Right atrium auricular region (tissue), 2 donors: ENCODE measurements at regions not wholly inside any gene's neighbourhood (a gene's known extent, or its start where the extent isn't known, plus 50 kb on each side); places are given as distances from the start of the nearest gene placed in this dataset.
"Not testable (repeated sequence)": the region's sequence is repeated elsewhere in the genome, so short reads cannot be mapped to it uniquely, and the experiment has no call there.

Source experiments
- DNase-seq: peaks from one replicate; pipeline ENCODE4 v3.0.0-alpha.2; 2019; ENCODE audit warnings: low spot score
- H3K27ac ChIP-seq, 2 donors: fragments of 200-600 bp; sonication (generic); 1 replicate in 1 of 2; 2 replicates in 1 of 2; pipeline ENCODE4 v1.5.1; 2016 to 2019
- H3K27me3 ChIP-seq, 2 donors: fragments of 200-600 bp; sonication (generic); one replicate each; pipeline versions ENCODE4 v1.5.1 to v1.6.0; 2017 to 2019
- H3K36me3 ChIP-seq: fragments of 200-600 bp; sonication (generic); one replicate; pipeline ENCODE4 v1.5.1; 2016
- H3K4me1 ChIP-seq, 2 donors: fragments of 200-600 bp; sonication (generic); one replicate each; pipeline versions ENCODE4 v1.5.1 to v1.6.0; 2017 to 2019
- H3K4me3 ChIP-seq, 2 donors: fragments of 200-600 bp; sonication (generic); 1 replicate in 1 of 2; 2 replicates in 1 of 2; pipeline ENCODE4 v1.5.1; 2017 to 2019; ENCODE audit warnings: mild to moderate bottlenecking in 1 of 2, moderate library complexity in 1 of 2
- H3K9me3 ChIP-seq, 2 donors: fragments of 200-600 bp; sonication (generic); one replicate each; pipeline ENCODE4 v1.5.1; 2019
- TF ChIP-seq, protein P1 (sequence below), 2 donors: fragments of 200-600 bp; sonication (generic); IDR thresholded peaks; one replicate each; pipeline ENCODE4 v1.5.1; 2019; ENCODE audit warnings: antibody characterized with exemption in 2 of 2

DNA sequence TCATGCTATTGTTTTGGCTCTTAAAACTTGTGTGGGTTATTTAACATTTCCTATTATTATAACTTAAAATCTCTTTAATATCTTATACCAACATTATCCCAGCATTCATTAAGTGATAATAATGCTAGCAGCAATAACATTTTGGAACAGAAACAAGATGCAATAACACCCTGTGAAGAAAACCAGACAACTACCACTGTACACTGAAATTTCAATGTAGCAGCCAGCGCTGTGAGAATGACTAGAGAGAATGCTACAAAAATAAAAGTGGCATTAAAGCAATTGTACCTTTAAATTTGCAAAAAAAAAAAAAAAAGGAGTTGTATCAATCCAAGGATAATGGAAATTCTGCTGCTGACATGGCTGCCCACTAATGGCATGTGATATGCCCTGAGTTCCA is 269.9 kb downstream of the TTC32 start:
- TF ChIP-seq, protein P1, sequence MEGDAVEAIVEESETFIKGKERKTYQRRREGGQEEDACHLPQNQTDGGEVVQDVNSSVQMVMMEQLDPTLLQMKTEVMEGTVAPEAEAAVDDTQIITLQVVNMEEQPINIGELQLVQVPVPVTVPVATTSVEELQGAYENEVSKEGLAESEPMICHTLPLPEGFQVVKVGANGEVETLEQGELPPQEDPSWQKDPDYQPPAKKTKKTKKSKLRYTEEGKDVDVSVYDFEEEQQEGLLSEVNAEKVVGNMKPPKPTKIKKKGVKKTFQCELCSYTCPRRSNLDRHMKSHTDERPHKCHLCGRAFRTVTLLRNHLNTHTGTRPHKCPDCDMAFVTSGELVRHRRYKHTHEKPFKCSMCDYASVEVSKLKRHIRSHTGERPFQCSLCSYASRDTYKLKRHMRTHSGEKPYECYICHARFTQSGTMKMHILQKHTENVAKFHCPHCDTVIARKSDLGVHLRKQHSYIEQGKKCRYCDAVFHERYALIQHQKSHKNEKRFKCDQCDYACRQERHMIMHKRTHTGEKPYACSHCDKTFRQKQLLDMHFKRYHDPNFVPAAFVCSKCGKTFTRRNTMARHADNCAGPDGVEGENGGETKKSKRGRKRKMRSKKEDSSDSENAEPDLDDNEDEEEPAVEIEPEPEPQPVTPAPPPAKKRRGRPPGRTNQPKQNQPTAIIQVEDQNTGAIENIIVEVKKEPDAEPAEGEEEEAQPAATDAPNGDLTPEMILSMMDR (IDR thresholded peaks at IDR 0.05): no peak
- Histone ChIP-seq H3K9me3 (peaks cover 0 to 18% of the 10 kb centered on the region in 2 donors), H3K36me3 (no peaks in the 10 kb centered on the region), H3K27me3 (no peaks in the 10 kb centered on the region), H3K4me1 (peaks cover 0 to 11% of the 10 kb centered on the region in 2 donors), H3K27ac (peak overlapping the region in 1 of 2 donors; percentile 32), H3K4me3 (no peak overlapping the region)
- DNase-seq: no peak

DNA sequence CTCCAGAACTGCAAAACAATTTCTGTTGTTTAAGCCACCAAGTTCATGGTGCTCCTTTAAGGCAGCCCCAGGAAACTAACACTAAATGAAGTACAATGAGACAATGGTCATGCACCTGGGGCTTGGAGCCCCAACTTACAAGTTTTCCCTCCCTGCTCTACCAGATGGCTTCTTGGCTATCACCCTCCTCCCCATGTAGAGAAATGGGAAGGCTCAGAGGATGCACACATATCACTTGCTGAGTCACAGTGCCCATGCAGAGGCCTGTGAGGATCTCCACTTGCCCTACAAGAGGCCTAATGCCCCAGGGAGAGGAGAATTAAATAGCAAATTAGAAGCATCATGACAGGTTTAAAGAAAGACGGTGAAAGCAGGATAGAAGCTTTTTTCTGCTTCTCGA is 270.9 kb downstream of the TTC32 start:
- Histone ChIP-seq H3K9me3 (peaks cover 0 to 19% of the 10 kb centered on the region in 2 donors), H3K4me1 (peaks cover 0 to 11% of the 10 kb centered on the region in 2 donors), H3K4me3 (no peak overlapping the region), H3K27me3 (no peaks in the 10 kb centered on the region), H3K27ac (no peak overlapping the region), H3K36me3 (no peaks in the 10 kb centered on the region)
- no peak for DNase-seq
- TF ChIP-seq, protein P1 (IDR thresholded peaks at IDR 0.05): no peak

DNA sequence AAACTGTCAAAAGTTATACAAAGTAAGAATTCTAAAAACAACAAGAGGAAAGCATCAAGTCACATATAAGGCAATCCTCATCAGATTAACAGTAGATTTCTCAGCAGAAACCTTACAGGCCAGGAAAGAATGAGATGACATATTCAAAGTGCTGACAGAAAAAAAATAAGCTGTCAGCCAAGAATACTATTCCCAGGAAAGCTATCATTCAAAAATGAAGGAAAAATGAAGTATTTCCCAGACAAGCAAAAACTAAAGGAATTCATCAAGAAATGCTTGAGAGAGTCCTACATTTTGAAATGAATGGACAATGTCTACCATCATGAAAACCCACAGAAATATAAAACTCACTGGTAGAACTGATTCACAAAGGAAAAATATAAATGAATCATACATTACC is 268.9 kb upstream of the OSR1 start:
- Histone ChIP-seq H3K9me3 (peaks cover 0 to 19% of the 10 kb centered on the region in 2 donors), H3K36me3 (no peaks in the 10 kb centered on the region), H3K27me3 (no peaks in the 10 kb centered on the region), H3K27ac (no peak overlapping the region), H3K4me3 (no peak overlapping the region), H3K4me1 (peaks cover 0 to 4% of the 10 kb centered on the region in 2 donors)
- TF ChIP-seq, protein P1 (IDR thresholded peaks at IDR 0.05): no peak
- no peak for DNase-seq

DNA sequence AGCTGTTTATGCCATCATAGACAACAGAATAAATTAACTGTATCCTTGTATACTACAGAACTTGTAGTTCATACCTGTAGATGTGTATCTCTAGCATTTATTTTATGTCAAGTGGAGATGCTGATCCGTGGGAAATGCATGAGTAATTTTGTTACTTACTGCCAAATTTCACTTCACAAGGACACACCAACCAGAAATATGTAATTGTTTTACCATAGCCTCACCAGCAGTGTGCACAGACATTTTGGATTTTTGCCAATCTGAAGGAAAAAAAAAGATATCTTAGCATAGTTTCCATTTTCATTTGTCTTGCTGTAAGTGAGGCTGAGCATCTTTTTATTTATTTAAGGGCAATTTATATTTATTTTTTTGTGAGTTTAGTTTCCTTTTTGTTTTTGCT is 265.1 kb upstream of the OSR1 start:
- H3K36me3 ChIP-seq: no peaks in the 10 kb centered on the region
- TF ChIP-seq, protein P1 (IDR thresholded peaks at IDR 0.05): no peak
- no peak overlapping the region for H3K4me3 ChIP-seq
- H3K9me3 ChIP-seq: peaks cover 0 to 26% of the 10 kb centered on the region in 2 donors
- no peaks in the 10 kb centered on the region for H3K4me1 ChIP-seq
- no peaks in the 10 kb centered on the region for H3K27me3 ChIP-seq
- no peak overlapping the region for H3K27ac ChIP-seq
- no peak for DNase-seq

DNA sequence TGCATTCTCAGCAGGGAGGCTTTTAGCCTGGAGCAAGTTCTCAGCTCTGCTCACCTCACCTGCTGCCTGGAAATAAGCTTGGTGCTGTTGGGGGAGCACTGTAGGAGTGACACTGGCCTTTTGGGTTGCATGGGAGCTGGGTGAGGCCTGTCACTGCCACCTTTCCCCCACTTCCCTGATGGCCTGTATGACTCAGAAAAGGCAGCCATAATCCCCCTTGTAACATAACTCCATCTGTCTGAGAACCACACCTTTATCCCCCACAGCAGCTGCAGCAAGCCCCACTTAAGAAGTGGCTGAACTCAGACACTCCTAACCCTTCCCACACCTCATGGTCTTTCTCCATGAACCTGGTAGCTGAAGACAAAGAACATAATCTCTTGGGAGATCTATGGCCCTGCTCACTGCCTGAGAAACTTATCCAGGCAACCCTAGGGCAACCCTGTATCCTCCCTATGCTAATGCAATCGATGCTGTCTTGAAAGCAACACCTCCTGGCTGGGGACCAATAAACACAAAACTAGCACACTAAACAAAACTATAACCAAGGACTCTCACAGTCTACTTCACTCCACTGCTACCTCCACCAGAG is 258.9 kb upstream of the OSR1 start:
- DNase-seq: no peak
- no peaks in the 10 kb centered on the region for H3K27me3 ChIP-seq
- no peaks in the 10 kb centered on the region for H3K4me1 ChIP-seq
- TF ChIP-seq, protein P1 (IDR thresholded peaks at IDR 0.05): no peak
- H3K27ac ChIP-seq: no peak overlapping the region
- peaks cover 0 to 18% of the 10 kb centered on the region in 2 donors for H3K9me3 ChIP-seq
- no peaks in the 10 kb centered on the region for H3K36me3 ChIP-seq
- no peak overlapping the region for H3K4me3 ChIP-seq

DNA sequence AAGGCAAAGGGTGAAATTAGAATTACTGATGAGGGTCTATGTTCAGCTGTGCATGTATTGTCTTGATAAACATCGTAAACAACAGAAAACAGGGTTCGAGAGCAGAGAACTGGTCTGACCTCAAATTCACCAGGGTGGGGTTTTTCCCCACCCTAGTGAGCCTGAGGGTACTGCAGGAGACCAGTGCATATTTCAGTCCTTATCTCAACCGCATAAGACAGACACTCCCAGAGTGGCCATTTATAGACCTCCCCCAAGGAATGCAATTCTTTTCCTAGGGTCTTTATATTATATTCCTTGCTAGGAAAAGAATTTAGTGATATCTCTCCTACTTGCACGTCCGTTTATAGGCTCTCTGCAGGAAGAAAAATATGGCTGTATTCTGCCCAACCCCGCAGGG is 257.0 kb upstream of the OSR1 start:
- H3K36me3 ChIP-seq, DNase-seq, H3K27me3 ChIP-seq, H3K4me3 ChIP-seq, H3K27ac ChIP-seq, H3K4me1 ChIP-seq: not testable (repeated sequence)
- H3K9me3 ChIP-seq: peaks cover 0 to 18% of the 10 kb centered on the region in 2 donors
